Vagina (tissue), 2 donors: ENCODE measurements at regions not wholly inside any gene's neighbourhood (a gene's known extent, or its start where the extent isn't known, plus 50 kb on each side); places are given as distances from the start of the nearest gene placed in this dataset.

Experiments used
- DNase-seq, 2 donors: peaks; one replicate each; pipeline ENCODE4 v3.0.0-alpha.2; 2017; ENCODE audit errors: extremely low spot score in 2 of 2
- H3K27ac ChIP-seq: fragments of 200-600 bp; sonication (generic); one replicate; pipeline ENCODE4 v1.5.1; 2019
- H3K27me3 ChIP-seq: fragments of 200-600 bp; sonication (generic); one replicate; pipeline ENCODE4 v1.5.1; 2019
- H3K36me3 ChIP-seq, 2 donors: fragments of 200-600 bp; sonication (generic); one replicate each; pipeline ENCODE4 v1.5.1; 2017 to 2019
- H3K4me1 ChIP-seq: fragments of 200-600 bp; sonication (generic); one replicate; pipeline ENCODE4 v1.5.1; 2019
- H3K4me3 ChIP-seq, 2 donors: fragments of 200-600 bp; sonication (generic); 1 replicate in 1 of 2; 2 replicates in 1 of 2; pipeline ENCODE4 v1.5.1; 2016 to 2019
- H3K9me3 ChIP-seq: fragments of 200-600 bp; sonication (generic); one replicate; pipeline ENCODE4 v1.5.1; 2019
- POLR2A ChIP-seq, 2 donors: fragments of 450-650 bp; IDR thresholded peaks; one replicate each; pipeline ENCODE4 v1.6.1; 2017; ENCODE audit warnings: antibody characterized with exemption in 2 of 2, mild to moderate bottlenecking in 2 of 2, moderate library complexity in 2 of 2
- POLR2AphosphoS5 ChIP-seq, 2 donors: sonication (generic); formaldehyde crosslinking; IDR thresholded peaks; one replicate each; pipeline ENCODE4 v1.9.0; 2017; ENCODE audit warnings: antibody characterized with exemption in 2 of 2, mild to moderate bottlenecking in 2 of 2, low read depth in 1 of 2; ENCODE audit not compliant: insufficient read depth in 1 of 2
- intact Hi-C: fragments of 100-400 bp; cut with DNase I; formaldehyde crosslinking; loops from one replicate; pipeline ENCODE4 v1.15.1; 2023
- TF ChIP-seq, protein P1 (sequence below), 3 experiments: fragments of 450-650 bp in 2 of 3; fragments of 200-600 bp in 1 of 3; sonication (generic) in 1 of 3; IDR thresholded peaks; one replicate each; pipeline ENCODE4 v1.5.1; 2017 to 2019; ENCODE audit warnings: antibody characterized with exemption in 3 of 3, mild to moderate bottlenecking in 2 of 3, moderate library complexity in 2 of 3

DNA sequence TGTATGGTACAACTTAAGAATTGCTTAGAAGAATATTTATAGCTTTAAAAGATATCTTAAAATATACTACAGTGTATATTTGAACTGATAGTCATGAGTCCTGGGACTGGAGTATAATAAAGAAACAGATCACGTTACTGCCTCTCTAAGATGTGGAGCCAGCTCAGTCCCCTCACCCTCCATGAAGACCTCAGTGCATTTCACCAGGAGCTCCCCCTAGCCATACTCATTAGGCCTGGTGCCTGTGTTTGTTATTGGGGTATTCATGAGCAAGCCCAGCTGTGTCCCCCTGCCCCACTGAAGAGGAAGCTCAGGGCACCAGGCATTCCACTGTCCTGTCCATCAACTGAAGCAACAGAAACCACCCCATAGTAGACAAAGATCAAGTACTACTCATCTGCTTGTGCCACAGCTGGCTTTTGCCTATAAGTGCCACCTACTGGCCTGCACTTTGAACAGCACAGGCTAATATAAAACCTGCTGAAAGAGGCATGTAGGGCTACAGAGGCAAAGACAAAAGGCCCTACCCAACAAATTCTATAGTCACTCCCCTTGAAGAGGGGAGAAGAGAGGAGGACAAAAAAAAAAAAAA lies 850.2 kb upstream of the NUDT12 start:
- no peaks in the 10 kb centered on the region for H3K27me3 ChIP-seq
- TF ChIP-seq, protein P1, sequence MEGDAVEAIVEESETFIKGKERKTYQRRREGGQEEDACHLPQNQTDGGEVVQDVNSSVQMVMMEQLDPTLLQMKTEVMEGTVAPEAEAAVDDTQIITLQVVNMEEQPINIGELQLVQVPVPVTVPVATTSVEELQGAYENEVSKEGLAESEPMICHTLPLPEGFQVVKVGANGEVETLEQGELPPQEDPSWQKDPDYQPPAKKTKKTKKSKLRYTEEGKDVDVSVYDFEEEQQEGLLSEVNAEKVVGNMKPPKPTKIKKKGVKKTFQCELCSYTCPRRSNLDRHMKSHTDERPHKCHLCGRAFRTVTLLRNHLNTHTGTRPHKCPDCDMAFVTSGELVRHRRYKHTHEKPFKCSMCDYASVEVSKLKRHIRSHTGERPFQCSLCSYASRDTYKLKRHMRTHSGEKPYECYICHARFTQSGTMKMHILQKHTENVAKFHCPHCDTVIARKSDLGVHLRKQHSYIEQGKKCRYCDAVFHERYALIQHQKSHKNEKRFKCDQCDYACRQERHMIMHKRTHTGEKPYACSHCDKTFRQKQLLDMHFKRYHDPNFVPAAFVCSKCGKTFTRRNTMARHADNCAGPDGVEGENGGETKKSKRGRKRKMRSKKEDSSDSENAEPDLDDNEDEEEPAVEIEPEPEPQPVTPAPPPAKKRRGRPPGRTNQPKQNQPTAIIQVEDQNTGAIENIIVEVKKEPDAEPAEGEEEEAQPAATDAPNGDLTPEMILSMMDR (IDR thresholded peaks at IDR 0.05) = no peak
- TF ChIP-seq POLR2A (IDR thresholded peaks at IDR 0.05) (no peak), POLR2AphosphoS5 (IDR thresholded peaks at IDR 0.05; ENCODE audit: insufficient read depth in 1 of 2, low read depth in 1 of 2) (no peak)
- H3K9me3 ChIP-seq = no peaks in the 10 kb centered on the region
- no peak overlapping the region for H3K4me3 ChIP-seq
- intact Hi-C loops = no loop called here
- H3K36me3 ChIP-seq = no peaks in the 10 kb centered on the region
- H3K4me1 ChIP-seq = no peaks in the 10 kb centered on the region
- no peak for DNase-seq
- H3K27ac ChIP-seq = no peak overlapping the region

DNA sequence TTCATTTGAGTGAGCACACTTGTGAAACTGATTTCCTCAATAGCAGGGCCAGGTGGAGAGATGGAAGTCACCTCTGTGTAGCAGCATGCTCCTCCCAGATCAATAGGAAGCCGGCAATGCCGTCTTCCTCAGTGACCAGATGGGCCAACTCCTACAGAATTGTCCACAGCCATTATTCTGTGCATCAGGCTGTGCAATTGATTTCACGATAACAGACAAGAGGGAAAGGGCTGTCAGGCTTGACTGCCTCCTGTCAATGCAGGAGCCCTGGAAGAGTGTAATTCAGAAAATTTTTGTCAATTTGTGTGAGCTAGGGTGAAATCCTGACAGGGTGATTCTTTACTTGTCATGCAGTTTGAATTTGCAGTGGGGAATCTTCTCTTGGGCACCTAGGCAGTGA lies 838.4 kb upstream of the NUDT12 start:
- intact Hi-C loops = no loop called here
- Histone ChIP-seq H3K27me3 (no peaks in the 10 kb centered on the region), H3K4me3 (no peak overlapping the region), H3K4me1 (no peaks in the 10 kb centered on the region), H3K9me3 (no peaks in the 10 kb centered on the region), H3K27ac (no peak overlapping the region), H3K36me3 (no peaks in the 10 kb centered on the region)
- TF ChIP-seq POLR2AphosphoS5 (IDR thresholded peaks at IDR 0.05; ENCODE audit: insufficient read depth in 1 of 2, low read depth in 1 of 2) (no peak), POLR2A (IDR thresholded peaks at IDR 0.05) (no peak)
- DNase-seq = no peak

DNA sequence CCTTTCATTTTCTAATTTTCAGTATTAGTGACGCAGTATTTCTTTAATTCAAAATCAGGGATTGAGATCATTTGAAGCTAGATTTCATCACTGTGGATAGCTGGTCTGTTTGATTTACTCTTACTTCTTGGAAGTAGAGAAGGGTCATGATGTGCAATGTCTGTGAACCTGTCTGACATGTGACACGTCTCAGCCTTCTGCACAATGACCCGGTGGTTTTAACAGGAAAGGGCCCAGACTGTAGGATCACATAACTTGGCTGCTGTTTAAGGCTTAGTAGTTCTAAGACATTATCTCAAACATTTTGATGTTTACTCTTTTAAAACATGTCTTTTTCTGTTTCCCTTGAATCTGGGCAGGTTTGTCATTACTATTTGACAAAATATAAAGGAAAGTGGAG lies 823.3 kb upstream of the NUDT12 start:
- Histone ChIP-seq H3K4me1 (no peaks in the 10 kb centered on the region), H3K4me3 (no peak overlapping the region), H3K9me3 (no peaks in the 10 kb centered on the region), H3K27me3 (no peaks in the 10 kb centered on the region), H3K36me3 (no peaks in the 10 kb centered on the region), H3K27ac (no peak overlapping the region)
- intact Hi-C loops = no loop called here
- TF ChIP-seq POLR2AphosphoS5 (IDR thresholded peaks at IDR 0.05; ENCODE audit: insufficient read depth in 1 of 2, low read depth in 1 of 2) = no peak
- TF ChIP-seq, protein P1 (IDR thresholded peaks at IDR 0.05) = no peak
- no peak for TF ChIP-seq POLR2A (IDR thresholded peaks at IDR 0.05)
- DNase-seq = no peak

DNA sequence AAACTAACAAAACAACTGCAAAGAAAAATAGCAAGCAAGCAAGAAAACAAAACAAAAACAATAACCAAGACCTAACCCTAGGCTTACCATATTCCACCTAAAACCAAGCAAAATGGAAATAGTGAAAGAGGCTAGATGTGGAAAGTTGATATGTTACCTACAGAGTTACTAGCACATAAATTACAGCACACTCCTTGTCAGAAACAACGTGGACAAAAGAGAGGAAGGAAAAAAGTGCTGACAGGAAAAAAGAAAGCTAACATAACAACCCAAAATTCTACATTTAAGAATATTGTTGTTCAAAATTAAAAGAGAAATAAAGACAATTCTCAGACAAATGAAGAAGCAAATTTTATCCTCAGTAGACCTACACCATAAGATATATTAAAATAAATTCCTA lies 812.8 kb upstream of the NUDT12 start:
- Histone ChIP-seq H3K4me3 (no peak overlapping the region), H3K36me3 (no peaks in the 10 kb centered on the region), H3K9me3 (no peaks in the 10 kb centered on the region), H3K27me3 (no peaks in the 10 kb centered on the region), H3K27ac (no peak overlapping the region), H3K4me1 (no peaks in the 10 kb centered on the region)
- DNase-seq = no peak
- TF ChIP-seq POLR2AphosphoS5 (IDR thresholded peaks at IDR 0.05; ENCODE audit: insufficient read depth in 1 of 2, low read depth in 1 of 2) (no peak), POLR2A (IDR thresholded peaks at IDR 0.05) (no peak)
- TF ChIP-seq, protein P1 (IDR thresholded peaks at IDR 0.05) = no peak
- intact Hi-C loops = no loop called here

DNA sequence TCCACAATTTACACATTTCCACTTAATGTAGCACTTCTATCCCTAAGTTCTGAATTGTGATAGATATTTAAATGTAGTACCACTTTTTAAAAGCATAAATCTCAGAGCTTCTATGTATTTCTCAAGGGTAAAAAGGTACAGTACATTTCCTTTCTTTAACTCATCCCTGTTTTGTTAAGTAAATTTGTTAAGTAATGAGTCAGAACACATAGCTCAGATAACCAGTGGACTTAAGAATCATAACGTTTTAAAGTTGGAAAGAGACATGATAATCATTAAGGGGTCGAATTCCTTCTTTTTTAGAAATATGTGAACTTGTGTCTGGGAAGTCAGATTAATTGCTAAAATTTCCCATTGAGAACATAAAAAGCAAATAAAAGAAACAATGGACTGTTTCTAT lies 810.2 kb upstream of the NUDT12 start:
- no peaks in the 10 kb centered on the region for H3K4me1 ChIP-seq
- intact Hi-C loops = no loop called here
- H3K4me3 ChIP-seq = no peak overlapping the region
- H3K27ac ChIP-seq = no peak overlapping the region
- TF ChIP-seq, protein P1 (IDR thresholded peaks at IDR 0.05) = no peak
- no peak for TF ChIP-seq POLR2A (IDR thresholded peaks at IDR 0.05)
- no peak for DNase-seq
- no peaks in the 10 kb centered on the region for H3K9me3 ChIP-seq
- H3K27me3 ChIP-seq = no peaks in the 10 kb centered on the region
- H3K36me3 ChIP-seq = no peaks in the 10 kb centered on the region
